ENCODE measurements at regions not wholly inside any gene's neighbourhood (a gene's known extent, or its start where the extent isn't known, plus 50 kb on each side); places are given as distances from the start of the nearest gene placed in this dataset.

- Mint-ChIP-seq H3K27ac (no peak overlapping the region), H3K4me3 (no peak overlapping the region), H3K27me3 (no peaks in the 10 kb centered on the region), H3K9me3 (peaks cover 2 to 26% (median 7%) of the 10 kb centered on the region in 7 donors), H3K4me1 (no peaks in the 10 kb centered on the region), H3K36me3 (no peaks in the 10 kb centered on the region)
- Histone ChIP-seq H3K27ac (ENCODE audit: insufficient read depth, low read length, poor library complexity, severe bottlenecking) (no peak overlapping the region), H3K9me3 (ENCODE audit: control insufficient read depth in 2 of 2, low read length in 2 of 2) (peaks cover 0 to 11% of the 10 kb centered on the region in 2 experiments), H3K27me3 (ENCODE audit: control insufficient read depth, insufficient read depth, low read length) (no peaks in the 10 kb centered on the region), H3K4me3 (ENCODE audit: low read depth, low read length) (no peak overlapping the region), H3K4me1 (ENCODE audit: control insufficient read depth, insufficient read depth, low read length, poor library complexity, severe bottlenecking) (no peaks in the 10 kb centered on the region), H3K36me3 (ENCODE audit: control insufficient read depth, insufficient read depth, low read length) (no peaks in the 10 kb centered on the region)
- ATAC-seq (ENCODE audit: low read depth in 2 of 2) (no peak), DNase-seq (no peak)
Measured at GRCh38 chr9:80520231-80520630, 948.5 kb downstream of the TLE4 start.

- no peaks in the 10 kb centered on the region for H3K36me3 ChIP-seq (ENCODE audit: control insufficient read depth, insufficient read depth, low read length)
- DNase-seq (no peak), ATAC-seq (ENCODE audit: low read depth in 2 of 2) (no peak)
- Mint-ChIP-seq H3K36me3 (no peaks in the 10 kb centered on the region), H3K4me1 (no peaks in the 10 kb centered on the region), H3K27ac (no peak overlapping the region), H3K9me3 (peaks cover 4 to 28% (median 9%) of the 10 kb centered on the region in 7 donors), H3K4me3 (no peak overlapping the region), H3K27me3 (no peaks in the 10 kb centered on the region)
- no peak overlapping the region for H3K4me3 ChIP-seq (ENCODE audit: low read depth, low read length)
- no peak overlapping the region for H3K27ac ChIP-seq (ENCODE audit: insufficient read depth, low read length, poor library complexity, severe bottlenecking)
- H3K9me3 ChIP-seq (ENCODE audit: control insufficient read depth in 2 of 2, low read length in 2 of 2) = peaks cover 0 to 5% of the 10 kb centered on the region in 2 experiments
- no peaks in the 10 kb centered on the region for H3K4me1 ChIP-seq (ENCODE audit: control insufficient read depth, insufficient read depth, low read length, poor library complexity, severe bottlenecking)
- H3K27me3 ChIP-seq (ENCODE audit: control insufficient read depth, insufficient read depth, low read length) = no peaks in the 10 kb centered on the region
Measured at GRCh38 chr9:80518441-80518840, 946.7 kb downstream of the TLE4 start.

- no peak for ATAC-seq (ENCODE audit: low read depth in 2 of 2)
- Mint-ChIP-seq H3K27me3 (no peaks in the 10 kb centered on the region), H3K27ac (no peak overlapping the region), H3K36me3 (no peaks in the 10 kb centered on the region), H3K4me3 (no peak overlapping the region), H3K4me1 (no peaks in the 10 kb centered on the region), H3K9me3 (peaks cover 2 to 29% (median 14%) of the 10 kb centered on the region in 7 donors)
- H3K4me1 ChIP-seq (ENCODE audit: control insufficient read depth, insufficient read depth, low read length, poor library complexity, severe bottlenecking) = no peaks in the 10 kb centered on the region
- DNase-seq = no peak
- H3K27me3 ChIP-seq (ENCODE audit: control insufficient read depth, insufficient read depth, low read length) = no peaks in the 10 kb centered on the region
- no peak overlapping the region for H3K27ac ChIP-seq (ENCODE audit: insufficient read depth, low read length, poor library complexity, severe bottlenecking)
- H3K36me3 ChIP-seq (ENCODE audit: control insufficient read depth, insufficient read depth, low read length) = no peaks in the 10 kb centered on the region
- peaks cover 0 to 5% of the 10 kb centered on the region in 2 experiments for H3K9me3 ChIP-seq (ENCODE audit: control insufficient read depth in 2 of 2, low read length in 2 of 2)
- no peak overlapping the region for H3K4me3 ChIP-seq (ENCODE audit: low read depth, low read length)
Measured at GRCh38 chr9:80516679-80517078, 944.9 kb downstream of the TLE4 start.

GRCh38 chr9:80509358-80509757 lies 937.6 kb downstream of the TLE4 start:
- Histone ChIP-seq H3K36me3 (ENCODE audit: control insufficient read depth, insufficient read depth, low read length) (no peaks in the 10 kb centered on the region), H3K9me3 (ENCODE audit: control insufficient read depth in 2 of 2, low read length in 2 of 2) (no peaks in the 10 kb centered on the region), H3K4me3 (ENCODE audit: low read depth, low read length) (no peak overlapping the region), H3K4me1 (ENCODE audit: control insufficient read depth, insufficient read depth, low read length, poor library complexity, severe bottlenecking) (no peaks in the 10 kb centered on the region), H3K27ac (ENCODE audit: insufficient read depth, low read length, poor library complexity, severe bottlenecking) (no peak overlapping the region), H3K27me3 (ENCODE audit: control insufficient read depth, insufficient read depth, low read length) (no peaks in the 10 kb centered on the region)
- Mint-ChIP-seq H3K4me3 (no peak overlapping the region), H3K36me3 (no peaks in the 10 kb centered on the region), H3K27me3 (no peaks in the 10 kb centered on the region), H3K4me1 (no peaks in the 10 kb centered on the region), H3K27ac (no peak overlapping the region), H3K9me3 (peaks cover 0 to 18% (median 4%) of the 10 kb centered on the region in 7 donors)
- ATAC-seq (ENCODE audit: low read depth in 2 of 2) = no peak
- DNase-seq = no peak

- H3K36me3 ChIP-seq (ENCODE audit: control insufficient read depth, insufficient read depth, low read length) = no peaks in the 10 kb centered on the region
- DNase-seq (no peak), ATAC-seq (ENCODE audit: low read depth in 2 of 2) (no peak)
- no peaks in the 10 kb centered on the region for H3K27me3 ChIP-seq (ENCODE audit: control insufficient read depth, insufficient read depth, low read length)
- no peak overlapping the region for H3K4me3 ChIP-seq (ENCODE audit: low read depth, low read length)
- Mint-ChIP-seq H3K36me3 (no peaks in the 10 kb centered on the region), H3K4me3 (no peak overlapping the region), H3K27ac (no peak overlapping the region), H3K9me3 (peaks cover 0 to 9% (median 1%) of the 10 kb centered on the region in 7 donors), H3K4me1 (no peaks in the 10 kb centered on the region), H3K27me3 (no peaks in the 10 kb centered on the region)
- H3K4me1 ChIP-seq (ENCODE audit: control insufficient read depth, insufficient read depth, low read length, poor library complexity, severe bottlenecking) = no peaks in the 10 kb centered on the region
- no peaks in the 10 kb centered on the region for H3K9me3 ChIP-seq (ENCODE audit: control insufficient read depth in 2 of 2, low read length in 2 of 2)
- no peak overlapping the region for H3K27ac ChIP-seq (ENCODE audit: insufficient read depth, low read length, poor library complexity, severe bottlenecking)
Measured at GRCh38 chr9:80507611-80508010, 935.8 kb downstream of the TLE4 start.

GRCh38 chr9:80504601-80505230 lies 933.0 kb downstream of the TLE4 start:
- Mint-ChIP-seq H3K9me3 (peaks cover 0 to 10% (median 3%) of the 10 kb centered on the region in 7 donors), H3K36me3 (no peaks in the 10 kb centered on the region), H3K27ac (no peak overlapping the region), H3K4me3 (no peak overlapping the region), H3K4me1 (no peaks in the 10 kb centered on the region), H3K27me3 (no peaks in the 10 kb centered on the region)
- ATAC-seq (ENCODE audit: low read depth in 2 of 2) (no peak), DNase-seq (no peak)
- Histone ChIP-seq H3K27me3 (ENCODE audit: control insufficient read depth, insufficient read depth, low read length) (no peaks in the 10 kb centered on the region), H3K9me3 (ENCODE audit: control insufficient read depth in 2 of 2, low read length in 2 of 2) (no peaks in the 10 kb centered on the region), H3K27ac (ENCODE audit: insufficient read depth, low read length, poor library complexity, severe bottlenecking) (no peak overlapping the region), H3K4me3 (ENCODE audit: low read depth, low read length) (no peak overlapping the region), H3K36me3 (ENCODE audit: control insufficient read depth, insufficient read depth, low read length) (no peaks in the 10 kb centered on the region), H3K4me1 (ENCODE audit: control insufficient read depth, insufficient read depth, low read length, poor library complexity, severe bottlenecking) (no peaks in the 10 kb centered on the region)

- Histone ChIP-seq H3K4me3 (ENCODE audit: low read depth, low read length) (no peak overlapping the region), H3K9me3 (ENCODE audit: control insufficient read depth in 2 of 2, low read length in 2 of 2) (no peaks in the 10 kb centered on the region), H3K36me3 (ENCODE audit: control insufficient read depth, insufficient read depth, low read length) (no peaks in the 10 kb centered on the region), H3K27ac (ENCODE audit: insufficient read depth, low read length, poor library complexity, severe bottlenecking) (no peak overlapping the region), H3K4me1 (ENCODE audit: control insufficient read depth, insufficient read depth, low read length, poor library complexity, severe bottlenecking) (no peaks in the 10 kb centered on the region), H3K27me3 (ENCODE audit: control insufficient read depth, insufficient read depth, low read length) (no peaks in the 10 kb centered on the region)
- no peaks in the 10 kb centered on the region for H3K36me3 Mint-ChIP-seq
- DNase-seq = no peak
- H3K9me3 Mint-ChIP-seq = peaks cover 0 to 10% (median 3%) of the 10 kb centered on the region in 7 donors
- H3K4me1 Mint-ChIP-seq = no peaks in the 10 kb centered on the region
- H3K27ac Mint-ChIP-seq = no peak overlapping the region
- H3K27me3 Mint-ChIP-seq = no peaks in the 10 kb centered on the region
- no peak for ATAC-seq (ENCODE audit: low read depth in 2 of 2)
- H3K4me3 Mint-ChIP-seq = no peak overlapping the region
Measured at GRCh38 chr9:80503671-80504281, 932.0 kb downstream of the TLE4 start.

- H3K36me3 ChIP-seq (ENCODE audit: control insufficient read depth, insufficient read depth, low read length) = no peaks in the 10 kb centered on the region
- Mint-ChIP-seq H3K4me1 (no peaks in the 10 kb centered on the region), H3K27me3 (no peaks in the 10 kb centered on the region), H3K36me3 (no peaks in the 10 kb centered on the region), H3K27ac (no peak overlapping the region), H3K4me3 (no peak overlapping the region), H3K9me3 (peaks cover 0 to 12% (median 3%) of the 10 kb centered on the region in 7 donors)
- no peaks in the 10 kb centered on the region for H3K4me1 ChIP-seq (ENCODE audit: control insufficient read depth, insufficient read depth, low read length, poor library complexity, severe bottlenecking)
- DNase-seq (no peak), ATAC-seq (ENCODE audit: low read depth in 2 of 2) (no peak)
- no peak overlapping the region for H3K27ac ChIP-seq (ENCODE audit: insufficient read depth, low read length, poor library complexity, severe bottlenecking)
- no peak overlapping the region for H3K4me3 ChIP-seq (ENCODE audit: low read depth, low read length)
- no peaks in the 10 kb centered on the region for H3K27me3 ChIP-seq (ENCODE audit: control insufficient read depth, insufficient read depth, low read length)
- no peaks in the 10 kb centered on the region for H3K9me3 ChIP-seq (ENCODE audit: control insufficient read depth in 2 of 2, low read length in 2 of 2)
Measured at GRCh38 chr9:80502306-80502705, 930.5 kb downstream of the TLE4 start.

Measured in CD4-positive, CD25-positive, alpha-beta regulatory T cell (primary cell).